ENCODE measurements at regions not wholly inside any gene's neighbourhood (a gene's known extent, or its start where the extent isn't known, plus 50 kb on each side); places are given as distances from the start of the nearest gene placed in this dataset.

DNA sequence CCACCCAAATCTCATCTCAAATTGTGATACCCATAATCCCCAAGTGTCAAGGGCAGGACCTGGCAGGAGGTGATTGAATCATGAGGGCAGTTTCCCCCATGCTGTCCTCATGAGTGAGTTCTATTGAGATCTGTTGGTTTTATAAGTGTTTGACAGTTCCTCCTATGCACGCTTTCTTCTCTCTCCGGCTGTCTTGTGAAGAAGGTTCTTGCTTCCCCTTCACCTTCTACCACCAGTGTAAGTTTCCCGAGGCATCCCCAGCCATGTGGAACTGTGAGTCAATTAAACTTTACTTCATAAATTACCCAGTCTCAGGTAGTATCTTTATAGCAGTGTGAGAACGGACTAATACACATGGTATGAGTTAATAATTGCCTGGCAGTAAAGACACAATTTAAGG, 581.7 kb upstream of the AMOT start:
- no peak for DNase-seq (ENCODE audit: low read depth)
- TF ChIP-seq, protein P1, sequence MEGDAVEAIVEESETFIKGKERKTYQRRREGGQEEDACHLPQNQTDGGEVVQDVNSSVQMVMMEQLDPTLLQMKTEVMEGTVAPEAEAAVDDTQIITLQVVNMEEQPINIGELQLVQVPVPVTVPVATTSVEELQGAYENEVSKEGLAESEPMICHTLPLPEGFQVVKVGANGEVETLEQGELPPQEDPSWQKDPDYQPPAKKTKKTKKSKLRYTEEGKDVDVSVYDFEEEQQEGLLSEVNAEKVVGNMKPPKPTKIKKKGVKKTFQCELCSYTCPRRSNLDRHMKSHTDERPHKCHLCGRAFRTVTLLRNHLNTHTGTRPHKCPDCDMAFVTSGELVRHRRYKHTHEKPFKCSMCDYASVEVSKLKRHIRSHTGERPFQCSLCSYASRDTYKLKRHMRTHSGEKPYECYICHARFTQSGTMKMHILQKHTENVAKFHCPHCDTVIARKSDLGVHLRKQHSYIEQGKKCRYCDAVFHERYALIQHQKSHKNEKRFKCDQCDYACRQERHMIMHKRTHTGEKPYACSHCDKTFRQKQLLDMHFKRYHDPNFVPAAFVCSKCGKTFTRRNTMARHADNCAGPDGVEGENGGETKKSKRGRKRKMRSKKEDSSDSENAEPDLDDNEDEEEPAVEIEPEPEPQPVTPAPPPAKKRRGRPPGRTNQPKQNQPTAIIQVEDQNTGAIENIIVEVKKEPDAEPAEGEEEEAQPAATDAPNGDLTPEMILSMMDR (conservative IDR thresholded peaks at IDR 0.05; ENCODE audit: low read length): no peak
- no peak overlapping the region for H3K4me3 ChIP-seq (ENCODE audit: low read length)

DNA sequence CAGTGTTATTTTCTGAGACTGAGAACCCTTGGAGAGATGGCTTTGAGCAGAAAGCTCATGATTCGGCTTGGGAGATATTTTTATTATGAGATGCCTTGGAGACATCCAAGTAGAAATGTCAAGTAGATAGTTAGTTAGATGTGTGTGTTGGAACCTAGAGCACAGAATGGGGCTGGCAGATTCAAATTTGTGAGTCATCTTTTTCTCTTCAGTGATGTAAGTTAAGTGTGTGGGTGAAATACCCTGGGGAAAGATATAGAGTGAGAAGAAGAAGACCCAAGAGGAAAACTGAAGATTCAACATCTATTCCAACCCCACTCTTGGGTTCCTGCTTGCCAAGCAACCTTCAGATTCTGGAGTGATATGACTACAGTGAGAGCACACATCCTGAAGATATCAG, 580.8 kb upstream of the AMOT start:
- TF ChIP-seq, protein P1 (conservative IDR thresholded peaks at IDR 0.05; ENCODE audit: low read length): no peak
- DNase-seq (ENCODE audit: low read depth): no peak
- no peak overlapping the region for H3K4me3 ChIP-seq (ENCODE audit: low read length)

DNA sequence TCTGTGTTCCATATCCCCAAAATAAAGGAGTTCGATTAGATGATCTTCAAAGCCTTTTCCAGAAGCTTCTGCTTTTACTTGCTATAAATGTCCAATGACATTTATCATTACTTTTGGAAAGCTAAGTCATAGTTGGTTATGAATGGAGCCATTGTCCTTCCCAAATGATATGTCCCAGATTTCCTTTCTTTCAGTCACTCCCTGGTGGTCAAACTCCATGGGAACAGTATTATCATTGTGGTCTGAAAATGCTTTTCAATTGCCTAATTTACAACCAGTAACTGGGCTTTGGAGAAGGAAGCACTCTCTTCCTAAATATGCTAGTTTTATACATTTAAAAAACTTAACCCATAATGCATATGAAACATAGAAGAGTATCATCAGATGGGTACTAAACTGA, 571.5 kb upstream of the AMOT start:
- no peak for DNase-seq (ENCODE audit: low read depth)
- TF ChIP-seq, protein P1 (conservative IDR thresholded peaks at IDR 0.05; ENCODE audit: low read length): no peak
- no peak overlapping the region for H3K4me3 ChIP-seq (ENCODE audit: low read length)

DNA sequence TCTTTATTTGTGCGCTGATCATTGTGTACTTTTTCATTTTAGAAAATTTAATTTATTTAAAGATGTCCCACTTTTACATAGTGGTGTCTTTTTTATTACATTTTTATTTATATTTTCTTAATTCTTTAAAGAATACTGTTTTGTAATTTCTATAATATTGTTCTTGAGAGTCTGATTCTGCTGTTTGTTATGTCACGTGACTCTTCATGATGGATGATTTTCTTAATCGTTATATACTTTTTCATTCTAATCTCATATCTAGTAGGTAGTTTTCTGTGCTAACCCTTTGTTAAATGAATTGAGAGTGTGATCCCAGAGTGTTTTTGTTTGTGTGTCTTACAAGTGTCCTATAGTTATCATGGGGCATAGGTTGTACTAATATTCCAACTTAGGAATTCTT, 568.2 kb upstream of the AMOT start:
- TF ChIP-seq, protein P1 (conservative IDR thresholded peaks at IDR 0.05; ENCODE audit: low read length): no peak
- no peak for DNase-seq (ENCODE audit: low read depth)
- no peak overlapping the region for H3K4me3 ChIP-seq (ENCODE audit: low read length)

DNA sequence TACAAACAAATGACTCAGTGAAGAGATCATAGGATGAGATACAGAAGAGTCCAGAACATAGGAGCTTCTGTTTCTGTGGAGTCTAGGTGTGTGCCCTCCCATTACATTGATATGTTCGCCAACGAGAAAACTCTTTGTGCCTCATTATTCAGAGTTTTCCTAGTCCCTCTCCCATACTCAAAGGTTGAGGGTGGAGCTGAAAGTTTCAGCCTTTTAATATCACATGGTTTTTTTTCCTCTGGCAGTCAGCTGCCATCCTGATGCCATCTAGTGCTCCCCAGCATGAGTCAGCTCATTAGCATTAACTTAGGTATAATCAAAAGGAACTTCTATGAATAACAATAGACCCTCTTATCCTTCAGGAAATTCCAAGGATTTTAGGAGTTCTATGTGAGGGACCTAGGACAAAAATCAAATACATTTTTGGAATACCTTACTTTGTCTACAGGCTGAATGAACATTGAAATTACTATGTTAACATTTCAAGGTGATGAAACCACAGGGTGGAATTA, 559.6 kb upstream of the AMOT start:
- TF ChIP-seq, protein P1 (conservative IDR thresholded peaks at IDR 0.05; ENCODE audit: low read length): no peak
- DNase-seq (ENCODE audit: low read depth): peak; percentile 18
- no peak overlapping the region for H3K4me3 ChIP-seq (ENCODE audit: low read length)

DNA sequence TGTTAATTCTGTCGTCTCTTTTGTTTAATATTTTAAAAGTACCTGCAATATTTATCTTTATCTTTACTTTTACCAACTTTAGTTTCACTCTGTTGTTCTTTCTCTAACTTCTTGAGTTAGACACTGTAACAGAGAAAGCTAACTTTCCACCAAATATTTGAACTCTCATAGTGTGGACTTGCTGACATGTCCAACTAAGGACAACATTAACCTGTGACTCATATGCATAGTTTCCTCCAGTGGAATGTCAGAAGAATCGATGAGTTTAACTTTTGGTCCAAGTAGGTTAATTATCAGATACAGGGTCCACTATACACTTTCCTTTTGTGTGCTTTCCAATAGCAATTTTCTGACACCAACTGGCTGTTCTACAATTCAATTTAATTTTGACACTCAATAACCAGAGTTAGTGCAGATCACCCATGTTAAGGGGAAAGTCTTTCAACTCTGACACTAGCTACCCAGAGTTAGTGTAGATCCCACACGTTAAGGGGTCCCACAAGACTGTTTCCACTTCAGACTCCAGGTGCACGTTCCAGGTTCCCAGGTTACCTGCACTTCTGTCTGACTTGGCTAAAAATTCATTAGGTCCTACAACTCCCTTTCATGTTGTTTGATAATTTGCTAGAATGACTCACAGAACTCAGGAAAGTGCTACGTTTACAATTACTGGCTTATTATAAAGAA, 559.0 kb upstream of the AMOT start:
- TF ChIP-seq, protein P1 (conservative IDR thresholded peaks at IDR 0.05; ENCODE audit: low read length): no peak
- H3K4me3 ChIP-seq (ENCODE audit: low read length): no peak overlapping the region
- DNase-seq (ENCODE audit: low read depth): peak; percentile 33

DNA sequence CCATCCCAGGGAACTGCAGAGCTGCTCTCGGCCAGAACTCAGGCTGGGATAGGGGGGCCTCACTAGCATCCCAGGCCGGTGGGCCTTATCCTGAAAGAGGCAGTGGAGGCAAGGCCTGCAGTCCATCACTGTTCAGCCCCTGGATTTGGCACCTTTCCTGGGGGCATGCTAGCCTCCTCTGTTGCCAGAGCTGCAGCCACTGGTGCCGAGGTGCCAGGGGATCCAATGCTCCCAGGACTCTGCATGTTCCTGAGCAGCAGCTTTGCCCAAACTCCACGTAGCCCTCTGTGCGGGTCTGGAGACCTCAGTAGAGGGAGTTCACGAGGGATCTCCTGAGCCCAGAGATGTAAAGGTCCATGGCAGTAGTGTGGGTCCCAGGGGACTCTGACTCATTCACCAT, 551.7 kb upstream of the AMOT start:
- TF ChIP-seq, protein P1 (conservative IDR thresholded peaks at IDR 0.05; ENCODE audit: low read length): no peak
- DNase-seq (ENCODE audit: low read depth): no peak
- no peak overlapping the region for H3K4me3 ChIP-seq (ENCODE audit: low read length)
